GM23338 (cell line): ENCODE measurements at regions not wholly inside any gene's neighbourhood (a gene's known extent, or its start where the extent isn't known, plus 50 kb on each side); places are given as distances from the start of the nearest gene placed in this dataset.

Source experiments
- ATAC-seq: fragments of 200-7000 bp; cut with Tn5 transposase; 3 replicates; pipeline ENCODE4 v1.9.1; 2020
- DNase-seq: peaks from one replicate; pipeline ENCODE4 v3.0.0-alpha.2; 2015; ENCODE audit warnings: low spot score
- H2AFZ ChIP-seq: fragments of 200-600 bp; sonication (generic); 2 replicates; pipeline ENCODE4 v1.8.0; 2016; ENCODE audit warnings: antibody characterized with exemption, mild to moderate bottlenecking, moderate library complexity
- H3F3A ChIP-seq: fragments of 200-600 bp; sonication (generic); replicated peaks from 2 replicates; pipeline ENCODE4 v1.8.0; 2017; ENCODE audit warnings: antibody characterized with exemption, mixed run types, low read depth
- H3K27ac ChIP-seq: fragments of 200-600 bp; sonication (generic); 2 replicates; pipeline ENCODE4 v1.6.1; 2016; ENCODE audit warnings: low read depth
- H3K27me3 ChIP-seq: fragments of 200-600 bp; sonication (generic); 2 replicates; pipeline ENCODE4 v1.8.0; 2016; ENCODE audit warnings: mild to moderate bottlenecking, mixed run types, moderate library complexity; ENCODE audit not compliant: insufficient read depth
- H3K36me3 ChIP-seq: fragments of 200-600 bp; sonication (generic); 2 replicates; pipeline ENCODE4 v1.8.0; 2016; ENCODE audit warnings: mild to moderate bottlenecking; ENCODE audit not compliant: insufficient read depth
- H3K4me1 ChIP-seq: fragments of 200-600 bp; sonication (generic); 2 replicates; pipeline ENCODE4 v1.8.0; 2016; ENCODE audit warnings: mild to moderate bottlenecking, moderate library complexity; ENCODE audit not compliant: insufficient read depth
- H3K4me2 ChIP-seq: fragments of 200-600 bp; sonication (generic); 2 replicates; pipeline ENCODE4 v1.7.1; 2017; ENCODE audit warnings: mixed run types
- H3K4me3 ChIP-seq: fragments of 200-600 bp; sonication (generic); 2 replicates; pipeline ENCODE4 v1.6.1; 2016; ENCODE audit warnings: mixed run types
- H3K79me2 ChIP-seq: fragments of 200-600 bp; sonication (generic); replicated peaks from 2 replicates; pipeline ENCODE4 v1.8.0; 2017; ENCODE audit warnings: mild to moderate bottlenecking; ENCODE audit not compliant: insufficient read depth
- H3K9me2 ChIP-seq: fragments of 200-600 bp; sonication (generic); 2 replicates; pipeline ENCODE4 v1.8.0; 2017; ENCODE audit not compliant: insufficient read depth
- H4K20me1 ChIP-seq: fragments of 200-600 bp; sonication (generic); replicated peaks from 2 replicates; pipeline ENCODE4 v1.8.0; 2017; ENCODE audit warnings: mild to moderate bottlenecking; ENCODE audit not compliant: insufficient read depth
- H3K27ac Mint-ChIP-seq: 2 replicates; pipeline ENCODE4 v1.8.0; 2020; ENCODE audit warnings: inconsistent platforms, mild to moderate bottlenecking, moderate library complexity, mixed read lengths
- H3K27me3 Mint-ChIP-seq: 3 replicates; pipeline ENCODE4 v1.8.0; 2022; ENCODE audit warnings: low read depth, mild to moderate bottlenecking, moderate library complexity, mixed read lengths, inconsistent platforms; ENCODE audit not compliant: insufficient read depth, poor library complexity
- H3K36me3 Mint-ChIP-seq: 3 replicates; pipeline ENCODE4 v1.8.0; 2021; ENCODE audit warnings: low read depth, mild to moderate bottlenecking, inconsistent platforms, moderate library complexity, mixed read lengths
- H3K4me1 Mint-ChIP-seq: 3 replicates; pipeline ENCODE4 v1.8.0; 2020; ENCODE audit warnings: mild to moderate bottlenecking, inconsistent platforms, mixed read lengths
- H3K4me3 Mint-ChIP-seq: 3 replicates; pipeline ENCODE4 v1.8.0; 2021; ENCODE audit warnings: moderate library complexity, mild to moderate bottlenecking, inconsistent platforms, mixed read lengths
- H3K9me3 Mint-ChIP-seq: 3 replicates; pipeline ENCODE4 v1.8.0; 2020; ENCODE audit warnings: moderate library complexity, mild to moderate bottlenecking, inconsistent platforms, mixed read lengths
- EZH2phosphoT487 ChIP-seq: fragments of 200-600 bp; sonication (generic); IDR thresholded peaks from one replicate; pipeline ENCODE4 v1.8.1; 2018; ENCODE audit warnings: antibody characterized with exemption; ENCODE audit not compliant: unreplicated experiment
- JUNB ChIP-seq: IDR thresholded peaks from one replicate; pipeline ENCODE4 v1.6.1; 2016; ENCODE audit warnings: antibody characterized with exemption; ENCODE audit not compliant: unreplicated experiment
- NANOG ChIP-seq: IDR thresholded peaks from 2 replicates; pipeline ENCODE4 v1.6.1; 2016; ENCODE audit warnings: antibody characterized with exemption, borderline replicate concordance
- STAT1 ChIP-seq: IDR thresholded peaks from one replicate; pipeline ENCODE4 v1.6.1; 2016; ENCODE audit warnings: antibody characterized with exemption; ENCODE audit not compliant: unreplicated experiment
- ZNF331 ChIP-seq: fragments of 250-450 bp; sonication (Bioruptor Pico); IDR thresholded peaks from 2 replicates; pipeline ENCODE4 v1.5.0; 2020; ENCODE audit warnings: low read depth, mild to moderate bottlenecking, moderate library complexity
- TF ChIP-seq, protein P1 (sequence below): IDR thresholded peaks from one replicate; pipeline ENCODE4 v1.6.1; 2018; ENCODE audit warnings: antibody characterized with exemption; ENCODE audit not compliant: unreplicated experiment
- TF ChIP-seq, protein P2 (sequence below), 2 experiments: fragments of 200-600 bp in 1 of 2; sonication (generic) in 1 of 2; conservative IDR thresholded peaks; 2 replicates each; pipeline versions ENCODE4 v1.5.1 to v1.6.1; 2016 to 2017; ENCODE audit warnings: antibody characterized with exemption in 2 of 2, low read depth in 2 of 2, mild to moderate bottlenecking in 2 of 2, moderate library complexity in 1 of 2
- TF ChIP-seq, protein P3 (sequence below): fragments of 250-450 bp; sonication (Bioruptor Pico); IDR thresholded peaks from 2 replicates; pipeline ENCODE4 v1.5.0; 2020; ENCODE audit warnings: mild to moderate bottlenecking, moderate library complexity
- TF ChIP-seq, protein P4 (sequence below): IDR thresholded peaks from 2 replicates; pipeline ENCODE4 v1.6.1; 2016; ENCODE audit warnings: antibody characterized with exemption

DNA sequence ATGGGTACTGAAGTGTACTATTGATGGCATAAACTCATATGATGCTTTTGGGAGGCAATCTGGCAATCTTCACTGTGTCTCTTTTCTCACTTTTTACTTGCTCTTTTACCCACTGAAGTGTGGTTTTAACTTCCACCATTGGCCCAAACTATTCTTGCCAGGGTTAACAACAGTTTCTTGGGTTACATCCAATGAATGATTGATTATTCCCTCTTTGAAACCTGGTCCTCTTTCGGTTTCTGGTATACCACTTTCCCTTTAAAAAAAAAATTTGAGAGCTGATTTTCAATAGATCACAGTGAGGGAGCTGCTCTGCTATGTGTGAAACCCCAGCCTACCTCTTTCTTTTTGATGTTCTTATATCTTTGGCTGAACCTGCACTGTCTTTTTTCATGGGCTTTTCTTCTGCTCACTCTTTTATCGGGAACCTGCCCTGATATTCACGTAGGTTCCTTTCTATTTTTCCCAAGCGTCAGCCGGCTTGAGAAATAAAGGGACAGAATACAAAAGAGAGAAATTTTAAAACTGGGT lies 56.1 kb upstream of the OR4E1 start:
- Histone ChIP-seq H3K27me3 (no peaks in the 10 kb centered on the region), H3K4me3 (no peak overlapping the region), H3K79me2 (no peaks in the 10 kb centered on the region), H3K9me2 (no peaks in the 10 kb centered on the region), H2AFZ (peak overlapping the region; percentile 83), H3K36me3 (no peaks in the 10 kb centered on the region), H4K20me1 (no peaks in the 10 kb centered on the region), H3K27ac (no peak overlapping the region), H3F3A (no peaks in the 10 kb centered on the region), H3K4me1 (peaks cover 7% of the 10 kb centered on the region; the same call in 1 of the 2 replicates), H3K4me2 (peak overlapping the region; percentile 11; the same call in 1 of the 2 replicates)
- Mint-ChIP-seq H3K9me3 (no peaks in the 10 kb centered on the region), H3K27ac (no peak overlapping the region), H3K27me3 (peaks cover 3% of the 10 kb centered on the region), H3K4me3 (peak overlapping the region; percentile 58), H3K4me1 (peaks cover 15% of the 10 kb centered on the region), H3K36me3 (no peaks in the 10 kb centered on the region)
- DNase-seq (no peak), ATAC-seq (no peak; the same call in 2 of the 3 replicates)
- no peak for TF ChIP-seq NANOG
- no peak for TF ChIP-seq JUNB
- TF ChIP-seq, protein P1, sequence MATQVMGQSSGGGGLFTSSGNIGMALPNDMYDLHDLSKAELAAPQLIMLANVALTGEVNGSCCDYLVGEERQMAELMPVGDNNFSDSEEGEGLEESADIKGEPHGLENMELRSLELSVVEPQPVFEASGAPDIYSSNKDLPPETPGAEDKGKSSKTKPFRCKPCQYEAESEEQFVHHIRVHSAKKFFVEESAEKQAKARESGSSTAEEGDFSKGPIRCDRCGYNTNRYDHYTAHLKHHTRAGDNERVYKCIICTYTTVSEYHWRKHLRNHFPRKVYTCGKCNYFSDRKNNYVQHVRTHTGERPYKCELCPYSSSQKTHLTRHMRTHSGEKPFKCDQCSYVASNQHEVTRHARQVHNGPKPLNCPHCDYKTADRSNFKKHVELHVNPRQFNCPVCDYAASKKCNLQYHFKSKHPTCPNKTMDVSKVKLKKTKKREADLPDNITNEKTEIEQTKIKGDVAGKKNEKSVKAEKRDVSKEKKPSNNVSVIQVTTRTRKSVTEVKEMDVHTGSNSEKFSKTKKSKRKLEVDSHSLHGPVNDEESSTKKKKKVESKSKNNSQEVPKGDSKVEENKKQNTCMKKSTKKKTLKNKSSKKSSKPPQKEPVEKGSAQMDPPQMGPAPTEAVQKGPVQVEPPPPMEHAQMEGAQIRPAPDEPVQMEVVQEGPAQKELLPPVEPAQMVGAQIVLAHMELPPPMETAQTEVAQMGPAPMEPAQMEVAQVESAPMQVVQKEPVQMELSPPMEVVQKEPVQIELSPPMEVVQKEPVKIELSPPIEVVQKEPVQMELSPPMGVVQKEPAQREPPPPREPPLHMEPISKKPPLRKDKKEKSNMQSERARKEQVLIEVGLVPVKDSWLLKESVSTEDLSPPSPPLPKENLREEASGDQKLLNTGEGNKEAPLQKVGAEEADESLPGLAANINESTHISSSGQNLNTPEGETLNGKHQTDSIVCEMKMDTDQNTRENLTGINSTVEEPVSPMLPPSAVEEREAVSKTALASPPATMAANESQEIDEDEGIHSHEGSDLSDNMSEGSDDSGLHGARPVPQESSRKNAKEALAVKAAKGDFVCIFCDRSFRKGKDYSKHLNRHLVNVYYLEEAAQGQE, result no peak
- no peak for TF ChIP-seq STAT1
- TF ChIP-seq, protein P2, sequence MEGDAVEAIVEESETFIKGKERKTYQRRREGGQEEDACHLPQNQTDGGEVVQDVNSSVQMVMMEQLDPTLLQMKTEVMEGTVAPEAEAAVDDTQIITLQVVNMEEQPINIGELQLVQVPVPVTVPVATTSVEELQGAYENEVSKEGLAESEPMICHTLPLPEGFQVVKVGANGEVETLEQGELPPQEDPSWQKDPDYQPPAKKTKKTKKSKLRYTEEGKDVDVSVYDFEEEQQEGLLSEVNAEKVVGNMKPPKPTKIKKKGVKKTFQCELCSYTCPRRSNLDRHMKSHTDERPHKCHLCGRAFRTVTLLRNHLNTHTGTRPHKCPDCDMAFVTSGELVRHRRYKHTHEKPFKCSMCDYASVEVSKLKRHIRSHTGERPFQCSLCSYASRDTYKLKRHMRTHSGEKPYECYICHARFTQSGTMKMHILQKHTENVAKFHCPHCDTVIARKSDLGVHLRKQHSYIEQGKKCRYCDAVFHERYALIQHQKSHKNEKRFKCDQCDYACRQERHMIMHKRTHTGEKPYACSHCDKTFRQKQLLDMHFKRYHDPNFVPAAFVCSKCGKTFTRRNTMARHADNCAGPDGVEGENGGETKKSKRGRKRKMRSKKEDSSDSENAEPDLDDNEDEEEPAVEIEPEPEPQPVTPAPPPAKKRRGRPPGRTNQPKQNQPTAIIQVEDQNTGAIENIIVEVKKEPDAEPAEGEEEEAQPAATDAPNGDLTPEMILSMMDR (conservative IDR thresholded peaks at IDR 0.05; ENCODE audit: low read depth in 2 of 2), result no peak
- TF ChIP-seq, protein P3, sequence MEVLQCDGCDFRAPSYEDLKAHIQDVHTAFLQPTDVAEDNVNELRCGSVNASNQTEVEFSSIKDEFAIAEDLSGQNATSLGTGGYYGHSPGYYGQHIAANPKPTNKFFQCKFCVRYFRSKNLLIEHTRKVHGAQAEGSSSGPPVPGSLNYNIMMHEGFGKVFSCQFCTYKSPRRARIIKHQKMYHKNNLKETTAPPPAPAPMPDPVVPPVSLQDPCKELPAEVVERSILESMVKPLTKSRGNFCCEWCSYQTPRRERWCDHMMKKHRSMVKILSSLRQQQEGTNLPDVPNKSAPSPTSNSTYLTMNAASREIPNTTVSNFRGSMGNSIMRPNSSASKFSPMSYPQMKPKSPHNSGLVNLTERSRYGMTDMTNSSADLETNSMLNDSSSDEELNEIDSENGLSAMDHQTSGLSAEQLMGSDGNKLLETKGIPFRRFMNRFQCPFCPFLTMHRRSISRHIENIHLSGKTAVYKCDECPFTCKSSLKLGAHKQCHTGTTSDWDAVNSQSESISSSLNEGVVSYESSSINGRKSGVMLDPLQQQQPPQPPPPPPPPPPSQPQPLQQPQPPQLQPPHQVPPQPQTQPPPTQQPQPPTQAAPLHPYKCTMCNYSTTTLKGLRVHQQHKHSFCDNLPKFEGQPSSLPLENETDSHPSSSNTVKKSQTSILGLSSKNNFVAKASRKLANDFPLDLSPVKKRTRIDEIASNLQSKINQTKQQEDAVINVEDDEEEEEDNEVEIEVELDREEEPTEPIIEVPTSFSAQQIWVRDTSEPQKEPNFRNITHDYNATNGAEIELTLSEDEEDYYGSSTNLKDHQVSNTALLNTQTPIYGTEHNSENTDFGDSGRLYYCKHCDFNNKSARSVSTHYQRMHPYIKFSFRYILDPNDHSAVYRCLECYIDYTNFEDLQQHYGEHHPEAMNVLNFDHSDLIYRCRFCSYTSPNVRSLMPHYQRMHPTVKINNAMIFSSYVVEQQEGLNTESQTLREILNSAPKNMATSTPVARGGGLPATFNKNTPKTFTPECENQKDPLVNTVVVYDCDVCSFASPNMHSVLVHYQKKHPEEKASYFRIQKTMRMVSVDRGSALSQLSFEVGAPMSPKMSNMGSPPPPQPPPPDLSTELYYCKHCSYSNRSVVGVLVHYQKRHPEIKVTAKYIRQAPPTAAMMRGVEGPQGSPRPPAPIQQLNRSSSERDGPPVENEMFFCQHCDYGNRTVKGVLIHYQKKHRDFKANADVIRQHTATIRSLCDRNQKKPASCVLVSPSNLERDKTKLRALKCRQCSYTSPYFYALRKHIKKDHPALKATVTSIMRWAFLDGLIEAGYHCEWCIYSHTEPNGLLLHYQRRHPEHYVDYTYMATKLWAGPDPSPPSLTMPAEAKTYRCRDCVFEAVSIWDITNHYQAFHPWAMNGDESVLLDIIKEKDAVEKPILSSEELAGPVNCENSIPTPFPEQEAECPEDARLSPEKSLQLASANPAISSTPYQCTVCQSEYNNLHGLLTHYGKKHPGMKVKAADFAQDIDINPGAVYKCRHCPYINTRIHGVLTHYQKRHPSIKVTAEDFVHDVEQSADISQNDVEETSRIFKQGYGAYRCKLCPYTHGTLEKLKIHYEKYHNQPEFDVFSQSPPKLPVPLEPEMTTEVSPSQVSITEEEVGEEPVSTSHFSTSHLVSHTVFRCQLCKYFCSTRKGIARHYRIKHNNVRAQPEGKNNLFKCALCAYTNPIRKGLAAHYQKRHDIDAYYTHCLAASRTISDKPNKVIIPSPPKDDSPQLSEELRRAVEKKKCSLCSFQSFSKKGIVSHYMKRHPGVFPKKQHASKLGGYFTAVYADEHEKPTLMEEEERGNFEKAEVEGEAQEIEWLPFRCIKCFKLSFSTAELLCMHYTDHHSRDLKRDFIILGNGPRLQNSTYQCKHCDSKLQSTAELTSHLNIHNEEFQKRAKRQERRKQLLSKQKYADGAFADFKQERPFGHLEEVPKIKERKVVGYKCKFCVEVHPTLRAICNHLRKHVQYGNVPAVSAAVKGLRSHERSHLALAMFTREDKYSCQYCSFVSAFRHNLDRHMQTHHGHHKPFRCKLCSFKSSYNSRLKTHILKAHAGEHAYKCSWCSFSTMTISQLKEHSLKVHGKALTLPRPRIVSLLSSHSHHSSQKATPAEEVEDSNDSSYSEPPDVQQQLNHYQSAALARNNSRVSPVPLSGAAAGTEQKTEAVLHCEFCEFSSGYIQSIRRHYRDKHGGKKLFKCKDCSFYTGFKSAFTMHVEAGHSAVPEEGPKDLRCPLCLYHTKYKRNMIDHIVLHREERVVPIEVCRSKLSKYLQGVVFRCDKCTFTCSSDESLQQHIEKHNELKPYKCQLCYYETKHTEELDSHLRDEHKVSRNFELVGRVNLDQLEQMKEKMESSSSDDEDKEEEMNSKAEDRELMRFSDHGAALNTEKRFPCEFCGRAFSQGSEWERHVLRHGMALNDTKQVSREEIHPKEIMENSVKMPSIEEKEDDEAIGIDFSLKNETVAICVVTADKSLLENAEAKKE, result no peak
- TF ChIP-seq EZH2phosphoT487, result no peak
- no peak for TF ChIP-seq ZNF331 (CRISPR knock-in tag)
- TF ChIP-seq, protein P4, sequence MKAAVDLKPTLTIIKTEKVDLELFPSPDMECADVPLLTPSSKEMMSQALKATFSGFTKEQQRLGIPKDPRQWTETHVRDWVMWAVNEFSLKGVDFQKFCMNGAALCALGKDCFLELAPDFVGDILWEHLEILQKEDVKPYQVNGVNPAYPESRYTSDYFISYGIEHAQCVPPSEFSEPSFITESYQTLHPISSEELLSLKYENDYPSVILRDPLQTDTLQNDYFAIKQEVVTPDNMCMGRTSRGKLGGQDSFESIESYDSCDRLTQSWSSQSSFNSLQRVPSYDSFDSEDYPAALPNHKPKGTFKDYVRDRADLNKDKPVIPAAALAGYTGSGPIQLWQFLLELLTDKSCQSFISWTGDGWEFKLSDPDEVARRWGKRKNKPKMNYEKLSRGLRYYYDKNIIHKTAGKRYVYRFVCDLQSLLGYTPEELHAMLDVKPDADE, result no peak
